ENCODE measurements at regions not wholly inside any gene's neighbourhood (a gene's known extent, or its start where the extent isn't known, plus 50 kb on each side); places are given as distances from the start of the nearest gene placed in this dataset.

DNA sequence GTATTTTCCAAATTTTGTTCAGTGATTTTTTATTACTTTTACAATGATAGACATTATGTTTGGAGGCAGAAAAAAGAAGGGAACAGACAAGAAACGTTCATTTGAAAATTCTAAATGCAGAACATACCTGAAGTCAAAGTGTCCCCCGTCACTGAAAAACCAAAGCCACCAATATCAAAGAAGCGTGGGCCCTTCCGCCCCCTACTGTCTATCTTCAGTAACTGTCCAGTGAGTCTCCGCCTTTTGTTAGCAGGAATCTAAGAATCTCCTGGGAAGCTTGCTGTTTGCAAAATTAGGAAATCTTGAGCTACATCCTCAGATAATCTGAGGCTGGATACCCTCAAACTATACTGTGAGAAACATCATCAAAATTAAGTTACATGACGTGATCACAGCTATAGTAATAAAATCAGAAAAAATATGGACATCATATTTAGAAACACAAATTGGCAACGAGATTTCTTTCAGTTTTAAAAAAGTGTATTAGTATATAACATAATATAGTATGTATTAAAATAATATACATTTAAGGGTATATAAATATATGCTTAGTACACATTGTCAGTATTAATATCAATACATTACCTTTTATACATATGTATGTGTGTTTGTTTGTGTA is 169.3 kb upstream of the AKR1E2 start:
- ChIA-PET POLR2A (no interaction called here), CTCF (no interaction called here)
- intact Hi-C loops (cut with micrococcal nuclease; ENCODE audit: unreplicated experiment) = no loop called here
- H3K27ac ChIP-seq (ENCODE audit: low read length) = peak overlapping the region; percentile 61; the same call in 1 of the 2 replicates
- no peak for ATAC-seq
- no TSS peak for BruUV-seq (replicated peaks)
- H3K4me1 ChIP-seq (ENCODE audit: control insufficient read depth, insufficient read depth, low read length) = no peaks in the 10 kb centered on the region
- TF ChIP-seq, protein P1, sequence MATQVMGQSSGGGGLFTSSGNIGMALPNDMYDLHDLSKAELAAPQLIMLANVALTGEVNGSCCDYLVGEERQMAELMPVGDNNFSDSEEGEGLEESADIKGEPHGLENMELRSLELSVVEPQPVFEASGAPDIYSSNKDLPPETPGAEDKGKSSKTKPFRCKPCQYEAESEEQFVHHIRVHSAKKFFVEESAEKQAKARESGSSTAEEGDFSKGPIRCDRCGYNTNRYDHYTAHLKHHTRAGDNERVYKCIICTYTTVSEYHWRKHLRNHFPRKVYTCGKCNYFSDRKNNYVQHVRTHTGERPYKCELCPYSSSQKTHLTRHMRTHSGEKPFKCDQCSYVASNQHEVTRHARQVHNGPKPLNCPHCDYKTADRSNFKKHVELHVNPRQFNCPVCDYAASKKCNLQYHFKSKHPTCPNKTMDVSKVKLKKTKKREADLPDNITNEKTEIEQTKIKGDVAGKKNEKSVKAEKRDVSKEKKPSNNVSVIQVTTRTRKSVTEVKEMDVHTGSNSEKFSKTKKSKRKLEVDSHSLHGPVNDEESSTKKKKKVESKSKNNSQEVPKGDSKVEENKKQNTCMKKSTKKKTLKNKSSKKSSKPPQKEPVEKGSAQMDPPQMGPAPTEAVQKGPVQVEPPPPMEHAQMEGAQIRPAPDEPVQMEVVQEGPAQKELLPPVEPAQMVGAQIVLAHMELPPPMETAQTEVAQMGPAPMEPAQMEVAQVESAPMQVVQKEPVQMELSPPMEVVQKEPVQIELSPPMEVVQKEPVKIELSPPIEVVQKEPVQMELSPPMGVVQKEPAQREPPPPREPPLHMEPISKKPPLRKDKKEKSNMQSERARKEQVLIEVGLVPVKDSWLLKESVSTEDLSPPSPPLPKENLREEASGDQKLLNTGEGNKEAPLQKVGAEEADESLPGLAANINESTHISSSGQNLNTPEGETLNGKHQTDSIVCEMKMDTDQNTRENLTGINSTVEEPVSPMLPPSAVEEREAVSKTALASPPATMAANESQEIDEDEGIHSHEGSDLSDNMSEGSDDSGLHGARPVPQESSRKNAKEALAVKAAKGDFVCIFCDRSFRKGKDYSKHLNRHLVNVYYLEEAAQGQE (IDR thresholded peaks at IDR 0.05; ENCODE audit: insufficient read depth in 1 of 2, low read depth in 2 of 2, low read length in 1 of 2) = no peak
- TF ChIP-seq, protein P2, sequence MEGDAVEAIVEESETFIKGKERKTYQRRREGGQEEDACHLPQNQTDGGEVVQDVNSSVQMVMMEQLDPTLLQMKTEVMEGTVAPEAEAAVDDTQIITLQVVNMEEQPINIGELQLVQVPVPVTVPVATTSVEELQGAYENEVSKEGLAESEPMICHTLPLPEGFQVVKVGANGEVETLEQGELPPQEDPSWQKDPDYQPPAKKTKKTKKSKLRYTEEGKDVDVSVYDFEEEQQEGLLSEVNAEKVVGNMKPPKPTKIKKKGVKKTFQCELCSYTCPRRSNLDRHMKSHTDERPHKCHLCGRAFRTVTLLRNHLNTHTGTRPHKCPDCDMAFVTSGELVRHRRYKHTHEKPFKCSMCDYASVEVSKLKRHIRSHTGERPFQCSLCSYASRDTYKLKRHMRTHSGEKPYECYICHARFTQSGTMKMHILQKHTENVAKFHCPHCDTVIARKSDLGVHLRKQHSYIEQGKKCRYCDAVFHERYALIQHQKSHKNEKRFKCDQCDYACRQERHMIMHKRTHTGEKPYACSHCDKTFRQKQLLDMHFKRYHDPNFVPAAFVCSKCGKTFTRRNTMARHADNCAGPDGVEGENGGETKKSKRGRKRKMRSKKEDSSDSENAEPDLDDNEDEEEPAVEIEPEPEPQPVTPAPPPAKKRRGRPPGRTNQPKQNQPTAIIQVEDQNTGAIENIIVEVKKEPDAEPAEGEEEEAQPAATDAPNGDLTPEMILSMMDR (IDR thresholded peaks at IDR 0.05) = peak; percentile 47
- TF ChIP-seq SIN3A (IDR thresholded peaks at IDR 0.05; ENCODE audit: borderline replicate concordance, insufficient read depth, low read depth, low read length) (no peak), TCF7L2 (IDR thresholded peaks at IDR 0.05; ENCODE audit: low read depth, low read length) (no peak), POLR2AphosphoS5 (IDR thresholded peaks at IDR 0.05; ENCODE audit: low read depth, low read length) (no peak)
- H3K27me3 ChIP-seq (ENCODE audit: control insufficient read depth, insufficient read depth, low read length) = no peaks in the 10 kb centered on the region
- no peak overlapping the region for H3K4me3 ChIP-seq (ENCODE audit: low read depth in 2 of 2, low read length in 2 of 2)
- H3K36me3 ChIP-seq (ENCODE audit: control insufficient read depth, insufficient read depth, low read length) = no peaks in the 10 kb centered on the region
- no peak for DNase-seq (ENCODE audit: low read depth, low spot score)
- H3K9me3 ChIP-seq (ENCODE audit: control insufficient read depth, insufficient read depth, low read depth, low read length) = peaks cover 59% of the 10 kb centered on the region
- in situ Hi-C loops (cut with HindIII; ENCODE audit: low pct_unique_long_range_greater_than_20kb, low sequenced_read_pairs) = no loop called here

DNA sequence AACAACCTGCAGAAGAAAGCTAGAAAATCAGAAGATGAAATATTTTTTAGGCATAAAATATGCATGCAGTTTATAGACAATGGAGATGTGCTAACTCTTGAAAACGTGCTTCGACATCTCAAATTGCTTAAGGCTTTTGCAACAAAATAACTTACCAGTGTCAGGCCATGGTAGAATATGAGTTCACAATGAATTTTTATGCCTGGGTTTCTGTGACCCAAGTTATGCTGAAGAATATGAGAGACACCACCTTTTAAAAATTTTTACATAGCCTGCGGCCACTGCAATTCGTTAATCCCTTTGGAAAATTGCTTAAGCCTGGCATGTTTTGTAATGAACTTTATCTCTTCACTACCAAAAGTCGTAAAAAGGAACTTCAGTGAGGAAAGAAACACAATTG is 170.1 kb upstream of the AKR1E2 start:
- no peak for DNase-seq (ENCODE audit: low read depth, low spot score)
- BruUV-seq (replicated peaks) = no TSS peak
- Histone ChIP-seq H3K9me3 (ENCODE audit: control insufficient read depth, insufficient read depth, low read depth, low read length) (peaks cover 56% of the 10 kb centered on the region), H3K4me1 (ENCODE audit: control insufficient read depth, insufficient read depth, low read length) (peaks cover 7% of the 10 kb centered on the region), H3K36me3 (ENCODE audit: control insufficient read depth, insufficient read depth, low read length) (no peaks in the 10 kb centered on the region), H3K4me3 (ENCODE audit: low read depth in 2 of 2, low read length in 2 of 2) (no peak overlapping the region), H3K27ac (ENCODE audit: low read length) (no peak overlapping the region), H3K27me3 (ENCODE audit: control insufficient read depth, insufficient read depth, low read length) (no peaks in the 10 kb centered on the region)
- ChIA-PET POLR2A (no interaction called here), CTCF (no interaction called here)
- in situ Hi-C loops (cut with HindIII; ENCODE audit: low pct_unique_long_range_greater_than_20kb, low sequenced_read_pairs) = no loop called here
- TF ChIP-seq SIN3A (IDR thresholded peaks at IDR 0.05; ENCODE audit: borderline replicate concordance, insufficient read depth, low read depth, low read length) = no peak
- ATAC-seq = no peak
- intact Hi-C loops (cut with micrococcal nuclease; ENCODE audit: unreplicated experiment) = no loop called here

DNA sequence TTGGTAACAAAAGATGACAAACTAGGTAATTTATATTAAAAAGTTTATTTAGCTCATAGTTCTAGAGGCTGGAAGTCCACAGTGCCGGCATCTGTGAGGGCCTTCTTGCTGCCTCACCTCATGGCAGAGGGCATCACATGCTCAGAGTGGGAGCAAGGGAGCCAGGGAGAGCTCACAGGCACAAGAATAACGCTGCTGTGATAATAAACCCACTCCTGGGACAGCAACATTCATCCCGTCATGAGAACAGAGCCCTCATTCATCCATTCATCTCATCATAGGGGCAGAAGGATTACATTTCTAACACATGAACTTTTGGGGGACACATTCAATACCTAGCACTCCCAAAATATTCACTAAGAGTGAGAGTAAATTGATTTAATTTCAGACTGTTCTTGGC is 170.6 kb upstream of the AKR1E2 start:
- TF ChIP-seq POLR2AphosphoS5 (IDR thresholded peaks at IDR 0.05; ENCODE audit: low read depth, low read length) = no peak
- TF ChIP-seq SIN3A (IDR thresholded peaks at IDR 0.05; ENCODE audit: borderline replicate concordance, insufficient read depth, low read depth, low read length) = no peak
- TF ChIP-seq, protein P1 (IDR thresholded peaks at IDR 0.05; ENCODE audit: insufficient read depth in 1 of 2, low read depth in 2 of 2, low read length in 1 of 2) = no peak
- TF ChIP-seq TCF7L2 (IDR thresholded peaks at IDR 0.05; ENCODE audit: low read depth, low read length) = no peak
- TF ChIP-seq, protein P2 (IDR thresholded peaks at IDR 0.05) = no peak
- H3K27me3 ChIP-seq (ENCODE audit: control insufficient read depth, insufficient read depth, low read length) = no peaks in the 10 kb centered on the region
- intact Hi-C loops (cut with micrococcal nuclease; ENCODE audit: unreplicated experiment) (no loop called here), in situ Hi-C loops (cut with HindIII; ENCODE audit: low pct_unique_long_range_greater_than_20kb, low sequenced_read_pairs) (no loop called here)
- H3K27ac ChIP-seq (ENCODE audit: low read length) = peak overlapping the region; percentile 78
- H3K4me1 ChIP-seq (ENCODE audit: control insufficient read depth, insufficient read depth, low read length) = peaks cover 11% of the 10 kb centered on the region
- H3K9me3 ChIP-seq (ENCODE audit: control insufficient read depth, insufficient read depth, low read depth, low read length) = peaks cover 52% of the 10 kb centered on the region
- no peak overlapping the region for H3K4me3 ChIP-seq (ENCODE audit: low read depth in 2 of 2, low read length in 2 of 2)
- DNase-seq (ENCODE audit: low read depth, low spot score) = no peak
- POLR2A ChIA-PET = no interaction called here
- no TSS peak for BruUV-seq (replicated peaks)
- CTCF ChIA-PET = no interaction called here
- H3K36me3 ChIP-seq (ENCODE audit: control insufficient read depth, insufficient read depth, low read length) = no peaks in the 10 kb centered on the region
- no peak for ATAC-seq

Data from Panc1 (cell line).